HEK293 (cell line): ENCODE measurements at regions not wholly inside any gene's neighbourhood (a gene's known extent, or its start where the extent isn't known, plus 50 kb on each side); places are given as distances from the start of the nearest gene placed in this dataset.

Experiments
- CTCF ChIP-seq: fragments of 450-650 bp; formaldehyde crosslinking; IDR thresholded peaks from 2 replicates; pipeline ENCODE4 v1.5.1; 2016; ENCODE audit warnings: missing biosample characterization, missing genetic modification characterization
- OVOL3 ChIP-seq: fragments of 450-650 bp; formaldehyde crosslinking; IDR thresholded peaks from 2 replicates; pipeline ENCODE4 v1.5.1; 2016; ENCODE audit warnings: missing biosample characterization, missing genetic modification characterization
- PBX3 ChIP-seq: sonication (generic); formaldehyde crosslinking; IDR thresholded peaks from 2 replicates; pipeline ENCODE4 v1.8.1; 2022; ENCODE audit warnings: mild to moderate bottlenecking, moderate library complexity, missing genetic modification reagents
- REST ChIP-seq: fragments of 450-650 bp; formaldehyde crosslinking; IDR thresholded peaks from 2 replicates; pipeline ENCODE4 v1.5.1; 2016; ENCODE audit warnings: missing biosample characterization, missing genetic modification characterization
- TCF7L2 ChIP-seq: IDR thresholded peaks from 2 replicates; pipeline ENCODE4 v1.6.1; 2011; ENCODE audit warnings: low read depth, mild to moderate bottlenecking, inconsistent platforms, low read length, moderate library complexity, borderline replicate concordance
- WT1 ChIP-seq: fragments of 450-650 bp; formaldehyde crosslinking; IDR thresholded peaks from 2 replicates; pipeline ENCODE4 v1.5.1; 2016; ENCODE audit warnings: missing biosample characterization, missing genetic modification characterization
- ZFP41 ChIP-seq: fragments of 450-650 bp; formaldehyde crosslinking; IDR thresholded peaks from 2 replicates; pipeline ENCODE4 v1.5.1; 2016; ENCODE audit warnings: missing biosample characterization, missing genetic modification characterization, borderline replicate concordance
- ZNF146 ChIP-seq: fragments of 450-650 bp; formaldehyde crosslinking; IDR thresholded peaks from 2 replicates; pipeline ENCODE4 v1.5.1; 2016; ENCODE audit warnings: missing biosample characterization, missing genetic modification characterization
- ZNF362 ChIP-seq: fragments of 450-650 bp; formaldehyde crosslinking; IDR thresholded peaks from 2 replicates; pipeline ENCODE4 v1.5.1; 2016; ENCODE audit warnings: missing biosample characterization, missing genetic modification characterization
- ZNF426 ChIP-seq: fragments of 450-650 bp; formaldehyde crosslinking; IDR thresholded peaks from 2 replicates; pipeline ENCODE4 v1.5.1; 2017; ENCODE audit warnings: missing biosample characterization, missing genetic modification characterization, mild to moderate bottlenecking, inconsistent platforms, moderate library complexity
- TF ChIP-seq, protein P1 (sequence below): fragments of 450-650 bp; formaldehyde crosslinking; IDR thresholded peaks from 2 replicates; pipeline ENCODE4 v1.5.1; 2016; ENCODE audit warnings: missing biosample characterization, missing genetic modification characterization

GRCh38 chr6:40326714-40327421, 260.3 kb downstream of the LRFN2 start:
- TF ChIP-seq OVOL3 (tag by site-specific recombination): no peak
- no peak for TF ChIP-seq ZFP41 (tag by site-specific recombination)
- TF ChIP-seq ZNF362: no peak
- no peak for TF ChIP-seq ZNF426 (tag by site-specific recombination)
- TF ChIP-seq, protein P1, sequence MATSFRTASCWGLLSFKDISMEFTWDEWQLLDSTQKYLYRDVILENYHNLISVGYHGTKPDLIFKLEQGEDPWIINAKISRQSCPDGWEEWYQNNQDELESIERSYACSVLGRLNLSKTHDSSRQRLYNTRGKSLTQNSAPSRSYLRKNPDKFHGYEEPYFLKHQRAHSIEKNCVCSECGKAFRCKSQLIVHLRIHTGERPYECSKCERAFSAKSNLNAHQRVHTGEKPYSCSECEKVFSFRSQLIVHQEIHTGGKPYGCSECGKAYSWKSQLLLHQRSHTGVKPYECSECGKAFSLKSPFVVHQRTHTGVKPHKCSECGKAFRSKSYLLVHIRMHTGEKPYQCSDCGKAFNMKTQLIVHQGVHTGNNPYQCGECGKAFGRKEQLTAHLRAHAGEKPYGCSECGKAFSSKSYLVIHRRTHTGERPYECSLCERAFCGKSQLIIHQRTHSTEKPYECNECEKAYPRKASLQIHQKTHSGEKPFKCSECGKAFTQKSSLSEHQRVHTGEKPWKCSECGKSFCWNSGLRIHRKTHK (tag by site-specific recombination): no peak
- no peak for TF ChIP-seq ZNF146 (tag by site-specific recombination)
- no peak for TF ChIP-seq CTCF
- TF ChIP-seq PBX3: no peak
- no peak for TF ChIP-seq REST (tag by site-specific recombination)
- no peak for TF ChIP-seq WT1
- TF ChIP-seq TCF7L2: no peak
